Psoas muscle (tissue), 7 donors: ENCODE measurements at regions not wholly inside any gene's neighbourhood (a gene's known extent, or its start where the extent isn't known, plus 50 kb on each side); places are given as distances from the start of the nearest gene placed in this dataset.

Experiments used
- ATAC-seq, 4 donors: fragments of 200-7000 bp; cut with Tn5 transposase; one replicate each; pipeline ENCODE4 v1.9.1; 2020; ENCODE audit warnings: moderate library complexity in 3 of 4, mild to moderate bottlenecking in 2 of 4
- DNase-seq, 2 donors: peaks; one replicate each; pipeline ENCODE4 v3.0.0-alpha.2; 2020
- H3K27ac ChIP-seq: fragments of 200-600 bp; one replicate; pipeline ENCODE4 v1.8.0; 2022
- H3K27me3 ChIP-seq, 3 donors: fragments of 200-600 bp in 1 of 3; one replicate each; pipeline versions ENCODE4 v1.6.1 to v1.8.0; 2013 to 2022; ENCODE audit warnings: low read length in 2 of 3, mild to moderate bottlenecking in 2 of 3, moderate library complexity in 1 of 3; ENCODE audit not compliant: insufficient read depth in 3 of 3
- H3K36me3 ChIP-seq, 2 donors: fragments of 200-600 bp in 1 of 2; one replicate each; pipeline versions ENCODE4 v1.6.1 to v1.8.0; 2013 to 2022; ENCODE audit warnings: low read depth in 1 of 2, mild to moderate bottlenecking in 1 of 2, moderate library complexity in 1 of 2; ENCODE audit not compliant: insufficient read depth in 1 of 2
- H3K4me1 ChIP-seq: fragments of 200-600 bp; one replicate; pipeline ENCODE4 v1.8.0; 2022
- H3K4me3 ChIP-seq: fragments of 200-600 bp; one replicate; pipeline ENCODE4 v1.8.0; 2022; ENCODE audit warnings: mild to moderate bottlenecking
- H3K9me3 ChIP-seq: fragments of 200-600 bp; one replicate; pipeline ENCODE4 v1.8.0; 2022
- CTCF ChIP-seq: fragments of 200-600 bp; IDR thresholded peaks from one replicate; pipeline ENCODE4 v1.8.0; 2022; ENCODE audit warnings: antibody characterized with exemption
- WGBS, 3 donors: extraction: QIAGEN DNeasy Blood & Tissue Kit; methylation state at CpG; one replicate each; pipeline versions ENCODE4 v1.1.6 to v1.1.7; 2013; 5-methylcytosine and 5-hydroxymethylcytosine counted together
- intact Hi-C, 2 donors: fragments of 100-400 bp; cut with DNase I; formaldehyde crosslinking; loops; one replicate each; pipeline versions ENCODE4 v1.11.0 to v1.14.2; 2022
- donor health status: healthy with polysubstance abuse.
- donor health status: DM: no; HTN: no; CAD: no; lungs with moderate emphysema.
- donor health status: Bipolar disorder and iron deficiency.
- donor health status: healthy.
- donor health status: DM: yes; HTN: yes; CAD: no.
- donor health status: DM: no; HTN: no; CAD: no.
- donor health status: DM: yes; HTN: yes; CAD: no.

DNA sequence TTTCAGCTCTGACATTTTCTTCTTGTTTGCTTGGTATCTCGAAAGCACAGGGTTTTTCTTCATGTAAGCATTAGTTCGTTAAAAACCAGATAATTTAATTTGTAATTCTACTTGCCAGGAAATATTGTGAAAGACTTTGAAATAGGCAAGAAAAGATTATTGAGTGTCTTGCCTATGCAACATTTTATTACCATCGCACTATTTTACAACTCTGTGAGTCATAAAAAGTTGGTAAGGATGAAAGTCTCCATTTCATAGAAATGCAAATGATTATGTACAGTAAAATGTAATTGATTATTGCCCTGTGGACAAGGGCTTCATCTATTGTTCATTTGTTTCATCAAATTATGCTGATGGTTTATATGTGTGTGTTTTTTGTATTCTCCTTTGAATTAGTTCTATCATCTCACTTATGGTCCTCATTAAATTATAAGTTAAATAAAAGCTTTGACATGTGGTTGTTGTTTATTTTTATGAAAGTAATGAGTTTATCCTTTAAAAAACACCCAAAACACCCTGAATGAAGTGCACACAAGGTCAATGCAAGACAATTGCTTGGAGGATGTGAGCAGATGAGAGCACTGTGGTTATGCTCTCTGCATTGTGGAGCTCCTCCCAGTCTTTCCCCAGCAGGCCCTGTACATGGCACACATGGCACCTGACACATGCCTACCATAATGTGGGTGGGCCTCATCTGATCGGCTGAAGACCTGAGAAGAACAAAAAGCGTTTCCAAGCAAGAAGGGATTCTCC, 230.8 kb downstream of the CXCL12 start:
- Histone ChIP-seq H3K36me3 (no peaks in the 10 kb centered on the region), H3K4me3 (no peak overlapping the region), H3K9me3 (peaks cover 7% of the 10 kb centered on the region), H3K27me3 (no peaks in the 10 kb centered on the region), H3K27ac (no peak overlapping the region), H3K4me1 (no peaks in the 10 kb centered on the region)
- TF ChIP-seq CTCF, result no peak
- no peak for ATAC-seq
- intact Hi-C loops, result no loop called here
- no peak for DNase-seq
- WGBS, 3 donors, result 69 to 85% (median 81%) methylated on average over 5 of the region's 5 CpGs

GRCh38 chr10:44143556-44143955, 241.3 kb downstream of the CXCL12 start:
- ATAC-seq, result no peak
- intact Hi-C loops, result no loop called here
- H3K9me3 ChIP-seq, result no peaks in the 10 kb centered on the region
- DNase-seq, result no peak
- no peak for TF ChIP-seq CTCF
- no peak overlapping the region for H3K27ac ChIP-seq
- no peaks in the 10 kb centered on the region for H3K36me3 ChIP-seq
- H3K4me1 ChIP-seq, result no peaks in the 10 kb centered on the region
- no peaks in the 10 kb centered on the region for H3K27me3 ChIP-seq
- no peak overlapping the region for H3K4me3 ChIP-seq

DNA sequence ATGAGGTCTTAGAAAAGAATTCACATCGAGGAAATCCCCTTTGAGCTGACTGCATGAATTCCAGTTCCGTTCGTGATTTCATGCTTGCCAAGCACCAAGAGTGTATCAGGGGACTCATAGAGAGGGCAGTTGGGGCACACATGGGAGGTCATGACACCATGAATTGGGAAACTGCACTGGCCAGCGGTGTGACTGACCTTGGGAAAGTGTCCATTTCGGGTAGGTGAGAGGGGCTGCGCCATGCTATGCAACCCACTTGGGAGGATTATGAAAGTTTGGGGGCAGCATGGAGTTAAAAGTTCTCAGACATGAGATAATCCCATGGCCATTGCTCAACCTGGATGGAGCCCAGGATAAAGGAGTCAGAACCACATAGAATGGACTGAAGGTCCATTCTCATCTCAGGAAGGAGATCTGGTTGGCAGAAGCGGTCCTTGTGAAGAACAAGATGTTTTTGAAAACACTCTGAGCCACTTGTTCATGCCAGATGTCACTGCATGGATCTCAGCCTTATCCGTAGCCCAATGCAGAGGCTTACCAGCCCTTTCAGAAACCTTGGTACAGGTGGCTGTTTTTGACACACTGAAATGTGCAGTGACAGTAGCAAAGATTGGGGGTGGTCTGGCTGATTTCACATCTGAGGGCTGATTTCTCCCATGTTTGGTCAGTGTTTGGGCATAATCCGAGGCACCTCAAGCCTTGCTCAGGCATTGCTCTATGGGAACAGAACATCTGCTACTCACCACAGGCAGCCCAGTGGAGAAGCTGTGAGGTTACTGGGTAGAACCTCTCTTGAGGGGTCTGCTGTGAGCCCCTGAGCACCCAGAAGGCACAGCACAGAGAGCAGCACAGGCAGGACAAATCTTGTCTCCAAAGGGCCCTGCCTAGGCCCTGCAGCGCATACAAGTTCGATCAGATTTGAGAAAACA, 252.3 kb downstream of the CXCL12 start:
- Histone ChIP-seq H3K36me3 (no peaks in the 10 kb centered on the region), H3K4me1 (no peaks in the 10 kb centered on the region), H3K27ac (no peak overlapping the region), H3K4me3 (no peak overlapping the region), H3K27me3 (no peaks in the 10 kb centered on the region), H3K9me3 (no peaks in the 10 kb centered on the region)
- ATAC-seq, result peak; percentile 56 to 86 (median 72)
- TF ChIP-seq CTCF, result no peak
- 51 to 61% (median 52%) methylated on average over 11 of the region's 11 CpGs for WGBS, 3 donors
- DNase-seq, result peak; percentile 63 to 81
- intact Hi-C loops, result no loop called here

DNA sequence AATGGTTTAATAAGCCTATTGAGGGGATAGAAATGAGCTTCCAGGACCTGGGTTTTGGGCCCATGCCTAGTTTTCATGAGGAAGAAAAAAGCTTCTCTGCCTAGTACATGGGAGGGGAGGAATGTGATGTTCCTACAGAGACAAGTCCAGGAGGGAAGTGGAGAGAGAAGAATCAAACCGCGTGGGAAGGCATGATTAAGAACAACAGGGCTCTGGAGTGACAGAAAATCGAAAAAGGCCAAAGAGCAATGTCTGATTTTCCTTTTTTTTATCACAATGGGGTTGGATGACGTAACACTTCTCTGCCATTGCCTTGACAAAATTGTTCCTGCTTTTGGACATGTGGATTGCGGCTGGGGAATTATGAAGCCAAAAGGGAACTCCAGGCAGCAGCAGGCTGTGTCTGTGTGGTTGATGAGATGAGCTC, 258.6 kb downstream of the CXCL12 start:
- intact Hi-C loops, result no loop called here
- Histone ChIP-seq H3K4me3 (no peak overlapping the region), H3K27ac (no peak overlapping the region), H3K4me1 (no peaks in the 10 kb centered on the region), H3K9me3 (no peaks in the 10 kb centered on the region), H3K36me3 (no peaks in the 10 kb centered on the region), H3K27me3 (no peaks in the 10 kb centered on the region)
- no peak for TF ChIP-seq CTCF
- peak in 1 of 2 donors; percentile 29 for DNase-seq
- ATAC-seq, result peak in 3 of 4 donors; percentile 41 to 64 (median 53)
- 77 to 85% (median 83%) methylated on average over 5 of the region's 5 CpGs for WGBS, 3 donors
